Right lobe of liver (tissue), 4 donors: ENCODE measurements at regions not wholly inside any gene's neighbourhood (a gene's known extent, or its start where the extent isn't known, plus 50 kb on each side); places are given as distances from the start of the nearest gene placed in this dataset.

ENCODE experiments used
- CTCF ChIP-seq, 4 donors: fragments of 200-600 bp in 3 of 4; fragments of 450-650 bp in 1 of 4; IDR thresholded peaks; one replicate each; pipeline versions ENCODE4 v1.5.1 to v1.8.0; 2016 to 2022; ENCODE audit warnings: antibody characterized with exemption in 4 of 4, mild to moderate bottlenecking in 2 of 4
- POLR2A ChIP-seq: fragments of 450-650 bp; IDR thresholded peaks from one replicate; pipeline ENCODE4 v1.6.1; 2017; ENCODE audit warnings: antibody characterized with exemption, mild to moderate bottlenecking
- donor health status: DM: no; HTN: no; CAD: no.
- donor health status: DM: no; HTN: no; CAD: no.
- donor health status: DM: no; HTN: yes; CAD: no.

- TF ChIP-seq CTCF (IDR thresholded peaks at IDR 0.05) (no peak), POLR2A (no peak)
Observed at GRCh38 chr20:12467758-12468157, 541.0 kb upstream of the SPTLC3 start.
